ENCODE measurements at regions not wholly inside any gene's neighbourhood (a gene's known extent, or its start where the extent isn't known, plus 50 kb on each side); places are given as distances from the start of the nearest gene placed in this dataset.
A peak's percentile ranks its signal among the peaks of the same experiment; 100 is the strongest.

- DNase-seq = no peak
Observed at GRCh38 chr2:129653246-129653645, 326.2 kb upstream of the RAB6C start.

GRCh38 chr2:129654331-129654730, 325.1 kb upstream of the RAB6C start:
- DNase-seq = no peak

GRCh38 chr2:129656081-129656598, 323.3 kb upstream of the RAB6C start:
- DNase-seq = no peak

GRCh38 chr2:129658430-129658829, 321.0 kb upstream of the RAB6C start:
- DNase-seq = no peak

- DNase-seq = no peak
Observed at GRCh38 chr2:129661935-129662334, 317.5 kb upstream of the RAB6C start.

- DNase-seq = no peak
Observed at GRCh38 chr2:129667577-129667976, 311.9 kb upstream of the RAB6C start.

GRCh38 chr2:129672521-129672920, 306.9 kb upstream of the RAB6C start:
- no peak for DNase-seq

- DNase-seq = peak; percentile 5
Observed at GRCh38 chr2:129673234-129673633, 306.2 kb upstream of the RAB6C start.

GRCh38 chr2:129673847-129674711, 305.4 kb upstream of the RAB6C start:
- no peak for DNase-seq

- DNase-seq = no peak
Observed at GRCh38 chr2:129678751-129679150, 300.7 kb upstream of the RAB6C start.

GRCh38 chr2:129681788-129682187, 297.7 kb upstream of the RAB6C start:
- no peak for DNase-seq

GRCh38 chr2:129689653-129690448, 289.6 kb upstream of the RAB6C start:
- DNase-seq = no peak

- DNase-seq = no peak
Observed at GRCh38 chr2:129695496-129695895, 284.0 kb upstream of the RAB6C start.

- DNase-seq = no peak
Observed at GRCh38 chr2:129698593-129698992, 280.9 kb upstream of the RAB6C start.

- DNase-seq = no peak
Observed at GRCh38 chr2:129699781-129700573, 279.5 kb upstream of the RAB6C start.

- no peak for DNase-seq
Observed at GRCh38 chr2:129702416-129703176, 276.9 kb upstream of the RAB6C start.

GRCh38 chr2:129705085-129705484, 274.4 kb upstream of the RAB6C start:
- no peak for DNase-seq

- DNase-seq = no peak
Observed at GRCh38 chr2:129707800-129708199, 271.7 kb upstream of the RAB6C start.

- DNase-seq = no peak
Observed at GRCh38 chr2:129708221-129708967, 271.1 kb upstream of the RAB6C start.

- peak; percentile 48 for DNase-seq
Observed at GRCh38 chr2:129709001-129709955, 270.2 kb upstream of the RAB6C start.

All from NCI-H69 (cell line).